GM18861 (cell line): ENCODE measurements at regions not wholly inside any gene's neighbourhood (a gene's known extent, or its start where the extent isn't known, plus 50 kb on each side); places are given as distances from the start of the nearest gene placed in this dataset.
A peak's percentile ranks its signal among the peaks of the same experiment; 100 is the strongest.
"Not testable (repeated sequence)": the region's sequence is repeated elsewhere in the genome, so short reads cannot be mapped to it uniquely, and the experiment has no call there.

Source experiments
- ATAC-seq: cut with Tn5 transposase; IDR thresholded peaks from one replicate; pipeline ENCODE4 v1.9.1; 2021; ENCODE audit not compliant: unreplicated experiment

- ATAC-seq: no peak
Measured at GRCh38 chr13:81275666-81276258, 934.8 kb upstream of the SPRY2 start.

GRCh38 chr13:81247711-81248110 lies 906.8 kb upstream of the SPRY2 start:
- ATAC-seq: no peak

GRCh38 chr13:81246556-81246955 lies 905.6 kb upstream of the SPRY2 start:
- ATAC-seq: no peak

DNA sequence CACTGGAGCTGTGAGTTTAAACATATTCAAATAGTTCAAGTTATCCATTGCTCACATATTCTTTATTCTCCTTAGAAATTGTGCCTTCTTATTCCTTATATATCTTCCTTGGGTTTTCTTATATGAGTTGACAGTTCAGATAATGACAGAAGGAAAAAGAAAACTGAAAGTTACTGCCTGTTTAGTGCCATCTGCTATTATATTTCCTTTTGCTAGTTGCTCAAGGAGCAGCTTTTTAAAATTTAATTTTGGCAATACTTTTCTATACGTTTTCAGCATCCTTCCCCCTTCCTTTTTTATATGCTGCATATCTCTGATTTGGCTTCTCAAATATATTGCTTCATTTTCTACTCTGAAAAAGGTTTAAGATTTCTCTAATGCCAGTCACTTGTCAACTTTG lies 903.1 kb upstream of the SPRY2 start:
- no peak for ATAC-seq

- no peak for ATAC-seq
Measured at GRCh38 chr13:81230386-81230785, 889.5 kb upstream of the SPRY2 start.

GRCh38 chr13:81226830-81227229 lies 885.9 kb upstream of the SPRY2 start:
- ATAC-seq: not testable (repeated sequence)

DNA sequence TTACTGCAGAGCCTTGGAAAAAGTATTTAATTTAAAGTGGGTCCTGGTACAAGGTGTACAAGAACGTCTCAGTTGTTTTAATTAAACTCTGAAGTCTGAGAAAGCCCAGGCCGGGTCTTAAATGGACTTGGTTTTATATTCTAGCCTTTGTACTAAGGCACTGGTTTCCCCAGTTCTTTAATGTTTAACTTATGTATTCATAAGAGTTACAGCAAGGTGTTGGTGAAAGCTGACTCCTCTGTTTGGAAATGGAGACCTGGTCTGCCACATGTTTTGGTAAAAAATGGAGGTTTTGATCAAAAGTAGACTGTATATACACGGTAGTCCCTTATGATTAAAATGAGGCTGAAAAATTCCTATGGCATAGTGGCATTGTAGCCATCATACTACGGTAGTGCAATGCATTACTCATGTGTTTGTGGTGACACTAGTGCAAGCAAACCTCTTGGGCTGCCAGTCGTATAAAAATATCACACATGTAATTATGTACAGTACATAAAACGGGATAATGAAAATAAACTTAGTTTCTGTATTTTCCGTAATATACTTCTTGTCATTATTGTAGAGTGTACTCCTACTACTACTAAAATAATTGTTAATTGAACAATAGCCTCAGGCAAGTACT lies 883.4 kb upstream of the SPRY2 start:
- no peak for ATAC-seq

GRCh38 chr13:81223778-81224177 lies 882.9 kb upstream of the SPRY2 start:
- ATAC-seq: no peak

GRCh38 chr13:81211713-81212112 lies 870.8 kb upstream of the SPRY2 start:
- ATAC-seq: no peak

GRCh38 chr13:81207636-81208035 lies 866.7 kb upstream of the SPRY2 start:
- ATAC-seq: no peak

GRCh38 chr13:81207231-81207630 lies 866.3 kb upstream of the SPRY2 start:
- ATAC-seq: no peak

DNA sequence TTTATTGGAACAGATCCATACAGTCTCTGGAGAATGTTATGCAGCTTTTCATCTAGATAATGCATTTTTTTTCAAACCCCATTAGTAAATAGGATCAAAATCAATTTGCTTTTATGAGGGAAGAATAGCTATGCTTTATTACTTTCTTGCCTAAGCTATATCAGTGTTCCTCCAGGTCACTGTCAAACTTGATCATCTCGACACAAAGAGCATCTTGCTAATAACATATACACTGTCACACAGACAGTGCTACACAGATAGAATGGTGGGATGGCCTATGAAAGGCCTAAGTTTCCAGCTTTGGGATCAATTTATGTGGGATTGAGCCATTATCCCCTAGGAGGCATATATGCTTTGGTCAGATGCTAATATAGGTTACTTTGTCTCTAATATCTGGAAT lies 862.9 kb upstream of the SPRY2 start:
- no peak for ATAC-seq

DNA sequence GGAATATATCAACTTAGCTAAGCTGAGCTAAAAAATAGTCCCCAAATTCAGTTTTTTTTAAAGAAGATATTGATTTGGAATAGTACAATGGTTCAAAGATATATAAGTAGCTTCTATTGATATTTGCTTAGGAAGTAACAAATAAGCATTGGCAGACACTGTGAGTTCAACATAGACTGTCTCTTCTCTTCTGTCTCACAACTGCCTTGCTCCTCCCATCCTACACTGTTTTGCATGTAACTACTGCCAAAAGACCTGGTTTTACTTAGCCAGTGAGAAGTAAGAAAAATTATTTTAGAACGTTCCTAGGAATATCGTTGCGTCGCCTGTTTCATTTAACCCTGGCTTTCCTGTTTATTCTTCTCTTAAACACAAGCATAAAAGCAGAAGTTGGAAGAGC lies 859.0 kb upstream of the SPRY2 start:
- ATAC-seq: no peak

DNA sequence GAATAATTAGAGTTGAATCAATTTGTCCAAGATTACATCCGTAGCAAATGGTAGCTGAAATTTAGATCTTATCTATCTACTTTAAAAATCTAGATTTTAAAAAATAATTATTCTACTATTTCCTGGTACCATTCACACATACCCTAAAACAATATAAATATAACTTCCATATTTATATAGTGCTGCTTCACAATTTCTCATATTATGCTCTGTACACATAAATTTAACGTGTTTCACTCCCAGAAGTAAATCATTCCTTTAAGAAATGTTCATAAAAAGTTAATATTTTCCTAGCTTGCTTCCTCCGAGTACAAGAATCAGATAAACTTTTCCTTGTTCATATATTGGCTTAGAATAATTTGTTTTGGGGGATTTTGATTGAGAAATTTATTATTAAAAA lies 857.0 kb upstream of the SPRY2 start:
- no peak for ATAC-seq

DNA sequence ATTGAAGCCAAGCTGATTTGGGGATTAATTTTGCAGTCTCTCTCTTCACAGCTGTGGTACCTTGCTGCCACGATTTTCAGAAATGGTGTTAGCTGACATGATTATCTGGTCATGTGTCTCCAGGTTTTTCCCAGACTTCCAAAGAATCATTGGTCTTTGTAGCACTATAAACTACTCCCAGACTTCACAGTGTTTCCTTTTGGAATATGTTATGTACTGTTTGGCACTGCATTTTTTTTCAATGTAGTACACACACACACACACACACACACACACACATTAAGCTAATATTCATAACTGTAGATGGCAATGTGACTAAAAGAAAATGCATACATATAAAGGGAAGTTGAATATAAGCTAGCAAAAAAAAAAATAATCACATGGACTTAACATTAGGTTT lies 856.6 kb upstream of the SPRY2 start:
- no peak for ATAC-seq

DNA sequence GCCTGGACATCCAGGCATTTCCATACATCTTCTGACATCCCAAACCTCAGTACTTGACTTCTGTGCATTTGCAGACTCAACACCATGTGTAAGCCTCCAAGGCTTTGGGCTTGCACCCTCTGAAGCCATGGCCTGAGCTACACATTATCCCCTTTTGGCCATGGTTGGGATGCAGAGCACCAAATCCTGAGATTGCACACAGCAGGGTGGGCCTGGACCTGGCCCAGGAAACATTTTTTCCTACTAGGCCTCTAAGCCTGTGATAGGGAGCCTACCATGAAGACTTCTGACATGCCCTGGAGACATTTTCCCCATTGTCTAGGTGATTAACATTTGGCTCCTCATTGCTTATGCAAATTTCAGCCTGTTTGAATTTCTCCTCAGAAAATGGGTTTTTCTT lies 853.4 kb upstream of the SPRY2 start:
- no peak for ATAC-seq

- no peak for ATAC-seq
Measured at GRCh38 chr13:81184556-81185265, 843.8 kb upstream of the SPRY2 start.

- ATAC-seq: no peak
Measured at GRCh38 chr13:81172603-81173002, 831.7 kb upstream of the SPRY2 start.

- ATAC-seq: peak; percentile 80
Measured at GRCh38 chr13:81171065-81171647, 830.2 kb upstream of the SPRY2 start.

DNA sequence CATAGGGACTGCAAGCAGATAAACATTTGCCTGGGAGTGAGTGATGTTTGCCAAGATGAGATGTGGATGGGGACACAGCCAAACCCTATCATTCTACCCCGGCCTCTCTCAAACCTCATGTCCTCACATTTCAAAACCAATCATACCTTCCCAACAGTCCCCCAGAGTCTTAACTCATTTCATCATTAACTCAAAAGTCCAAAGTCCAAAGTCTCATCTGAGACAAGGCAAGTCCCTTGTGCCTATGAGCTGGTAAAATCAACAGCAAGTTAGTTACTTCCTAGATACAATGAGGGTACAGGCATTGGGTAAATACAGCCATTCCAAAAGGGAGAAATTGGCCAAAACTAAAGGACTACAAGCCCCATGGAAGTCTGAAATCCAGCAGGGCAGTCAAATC lies 822.9 kb upstream of the SPRY2 start:
- ATAC-seq: not testable (repeated sequence)

DNA sequence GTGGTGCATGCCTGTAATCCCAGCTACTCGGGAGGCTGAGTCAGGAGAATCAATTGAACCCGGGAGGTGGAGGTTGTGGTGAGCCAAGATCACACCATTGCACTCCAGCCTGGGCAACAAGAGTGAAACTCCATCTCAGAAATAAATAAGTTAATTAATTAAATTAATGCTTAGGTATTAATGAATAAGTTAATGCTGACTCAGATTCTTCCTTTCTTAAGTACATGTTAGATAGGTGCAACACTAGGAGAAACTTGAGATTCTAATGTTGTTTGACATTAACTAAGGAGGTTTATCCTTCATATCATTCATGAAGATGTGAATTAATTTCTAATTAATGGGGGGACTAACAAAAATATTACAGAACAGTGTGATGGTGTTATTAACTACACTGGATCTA lies 812.6 kb upstream of the SPRY2 start:
- no peak for ATAC-seq

GRCh38 chr13:81148822-81149221 lies 807.9 kb upstream of the SPRY2 start:
- no peak for ATAC-seq
